H9 (cell line): ENCODE measurements at regions not wholly inside any gene's neighbourhood (a gene's known extent, or its start where the extent isn't known, plus 50 kb on each side); places are given as distances from the start of the nearest gene placed in this dataset.

Experiments used
- DNase-seq: peaks from one replicate; pipeline ENCODE4 v3.0.0-alpha.2; 2017
- H2AFZ ChIP-seq: one replicate; pipeline ENCODE4 v1.6.1; 2013; ENCODE audit warnings: mild to moderate bottlenecking, low read length, control low read depth, moderate library complexity
- H2AK5ac ChIP-seq: 2 replicates; pipeline ENCODE4 v1.6.1; 2013; ENCODE audit warnings: low read length, control low read depth, mixed read lengths; ENCODE audit not compliant: insufficient read length
- H2BK120ac ChIP-seq: one replicate; pipeline ENCODE4 v1.6.1; 2013; ENCODE audit warnings: low read depth, mild to moderate bottlenecking, low read length, control low read depth, inconsistent platforms; ENCODE audit not compliant: poor library complexity, severe bottlenecking
- H2BK12ac ChIP-seq: 2 replicates; pipeline ENCODE4 v1.6.1; 2013; ENCODE audit warnings: low read length, control low read depth, mixed read lengths, low read depth; ENCODE audit not compliant: insufficient read length
- H2BK15ac ChIP-seq: 2 replicates; pipeline ENCODE4 v1.6.1; 2013; ENCODE audit warnings: low read depth, low read length, control low read depth
- H2BK20ac ChIP-seq: one replicate; pipeline ENCODE4 v1.6.1; 2013; ENCODE audit warnings: low read depth, mild to moderate bottlenecking, low read length, control low read depth, inconsistent platforms; ENCODE audit not compliant: poor library complexity, severe bottlenecking
- H2BK5ac ChIP-seq: 2 replicates; pipeline ENCODE4 v1.6.1; 2013; ENCODE audit warnings: low read length, control low read depth, mixed read lengths; ENCODE audit not compliant: insufficient read length
- H3K14ac ChIP-seq: 2 replicates; pipeline ENCODE4 v1.6.1; 2013; ENCODE audit warnings: low read length, control low read depth; ENCODE audit not compliant: insufficient read depth
- H3K18ac ChIP-seq: 2 replicates; pipeline ENCODE4 v1.6.1; 2013; ENCODE audit warnings: low read depth, mild to moderate bottlenecking, mixed read lengths, low read length, control low read depth; ENCODE audit not compliant: insufficient read length
- H3K23ac ChIP-seq: 2 replicates; pipeline ENCODE4 v1.6.1; 2013; ENCODE audit warnings: low read length, control low read depth, mixed read lengths, low read depth; ENCODE audit not compliant: insufficient read length
- H3K23me2 ChIP-seq: 2 replicates; pipeline ENCODE4 v1.6.1; 2013; ENCODE audit warnings: low read depth, mild to moderate bottlenecking, mixed read lengths, low read length, control low read depth; ENCODE audit not compliant: insufficient read length, poor library complexity, severe bottlenecking
- H3K27ac ChIP-seq: 2 replicates; pipeline ENCODE4 v1.5.1; 2013; ENCODE audit warnings: low read length, control low read depth, mixed read lengths, low read depth; ENCODE audit not compliant: insufficient read length
- H3K27me3 ChIP-seq: 2 replicates; pipeline ENCODE4 v1.6.1; 2013; ENCODE audit warnings: low read length, control low read depth, inconsistent platforms; ENCODE audit not compliant: insufficient read depth
- H3K4ac ChIP-seq: 2 replicates; pipeline ENCODE4 v1.6.1; 2013; ENCODE audit warnings: low read depth, mild to moderate bottlenecking, control low read depth, inconsistent platforms, low read length, moderate library complexity
- H3K4me1 ChIP-seq: 2 replicates; pipeline ENCODE4 v1.6.1; 2013; ENCODE audit warnings: low read length, control low read depth, inconsistent platforms; ENCODE audit not compliant: insufficient read depth
- H3K4me2 ChIP-seq: 2 replicates; pipeline ENCODE4 v1.6.1; 2013; ENCODE audit warnings: low read length, control low read depth, mixed read lengths; ENCODE audit not compliant: insufficient read length, insufficient read depth
- H3K56ac ChIP-seq: 2 replicates; pipeline ENCODE4 v1.6.1; 2013; ENCODE audit warnings: low read depth, mild to moderate bottlenecking, mixed read lengths, low read length, control low read depth; ENCODE audit not compliant: insufficient read length
- H3K79me1 ChIP-seq: 2 replicates; pipeline ENCODE4 v1.6.1; 2013; ENCODE audit warnings: low read depth, mild to moderate bottlenecking, moderate library complexity, low read length, control low read depth, inconsistent platforms; ENCODE audit not compliant: insufficient read depth, poor library complexity, severe bottlenecking
- H3K79me2 ChIP-seq: 2 replicates; pipeline ENCODE4 v1.6.1; 2013; ENCODE audit warnings: low read length, control low read depth, inconsistent platforms; ENCODE audit not compliant: insufficient read depth
- H3K9ac ChIP-seq: 2 replicates; pipeline ENCODE4 v1.6.1; 2013; ENCODE audit warnings: low read length, control low read depth, mixed read lengths; ENCODE audit not compliant: insufficient read length; ENCODE audit errors: extremely low read depth
- H3K9me3 ChIP-seq: one replicate; pipeline ENCODE4 v1.6.1; 2013; ENCODE audit warnings: low read depth, low read length, inconsistent platforms; ENCODE audit not compliant: control insufficient read depth
- H3T11ph ChIP-seq: one replicate; pipeline ENCODE4 v1.6.1; 2013; ENCODE audit warnings: mild to moderate bottlenecking, low read length, control low read depth, inconsistent platforms
- H4K20me1 ChIP-seq: one replicate; pipeline ENCODE4 v1.6.1; 2013; ENCODE audit not compliant: control insufficient read depth, insufficient read length, insufficient read depth
- H4K5ac ChIP-seq: 2 replicates; pipeline ENCODE4 v1.6.1; 2013; ENCODE audit warnings: low read depth, mild to moderate bottlenecking, mixed read lengths, low read length, control low read depth; ENCODE audit not compliant: insufficient read length
- H4K8ac ChIP-seq: replicated peaks from 2 replicates; pipeline ENCODE4 v1.6.1; 2013; ENCODE audit warnings: low read length, control low read depth, mixed read lengths, low read depth; ENCODE audit not compliant: insufficient read length
- H4K91ac ChIP-seq: 2 replicates; pipeline ENCODE4 v1.6.1; 2013; ENCODE audit warnings: low read depth, mild to moderate bottlenecking, moderate library complexity, mixed read lengths, low read length, control low read depth; ENCODE audit not compliant: insufficient read length
- H3K27ac Mint-ChIP-seq, 3 experiments: 2 replicates in 2 of 3; 3 replicates in 1 of 3; pipeline ENCODE4 v1.8.0; 2020 to 2021; ENCODE audit warnings: mixed read lengths in 3 of 3, mild to moderate bottlenecking in 1 of 3, moderate library complexity in 1 of 3
- H3K27me3 Mint-ChIP-seq: 2 replicates; pipeline ENCODE4 v1.8.0; 2021; ENCODE audit warnings: low read depth, mild to moderate bottlenecking, moderate library complexity, mixed read lengths
- H3K36me3 Mint-ChIP-seq, 3 experiments: 2 replicates in 2 of 3; 3 replicates in 1 of 3; pipeline ENCODE4 v1.8.0; 2020 to 2021; ENCODE audit warnings: low read depth in 3 of 3, mixed read lengths in 3 of 3; ENCODE audit not compliant: insufficient read depth in 1 of 3
- H3K4me1 Mint-ChIP-seq, 2 experiments: 2 replicates each; pipeline ENCODE4 v1.8.0; 2020; ENCODE audit warnings: mixed read lengths in 2 of 2
- H3K4me3 Mint-ChIP-seq, 2 experiments: 2 replicates in 1 of 2; 3 replicates in 1 of 2; pipeline ENCODE4 v1.8.0; 2020 to 2021; ENCODE audit warnings: mild to moderate bottlenecking in 2 of 2, mixed read lengths in 2 of 2, moderate library complexity in 1 of 2
- H3K9me3 Mint-ChIP-seq, 2 experiments: 2 replicates in 1 of 2; 3 replicates in 1 of 2; pipeline ENCODE4 v1.8.0; 2020; ENCODE audit warnings: mild to moderate bottlenecking in 2 of 2, mixed read lengths in 2 of 2, moderate library complexity in 1 of 2
- WGBS: extraction: QIAGEN DNeasy Blood & Tissue Kit; methylation state at CpG from one replicate; pipeline ENCODE4 v1.1.7; 2013; ENCODE audit warnings: missing lambda C conversion rate, low lambda C conversion rate, mixed read lengths; ENCODE audit not compliant: insufficient read length; ENCODE audit errors: extremely low coverage; 5-methylcytosine and 5-hydroxymethylcytosine counted together
- TF ChIP-seq, protein P1 (sequence below): fragments of 200-600 bp; sonication (generic); conservative IDR thresholded peaks from 3 replicates; pipeline ENCODE4 v1.8.0; 2021; ENCODE audit warnings: antibody characterized with exemption, mild to moderate bottlenecking

- WGBS, result no CpG with 5 or more reads among the region's 14 CpGs
These were observed 205.3 kb upstream of the SYT4 start for GRCh38 chr18:43482600-43482999.

More at GRCh38 chr18:43482600-43482999, 205.3 kb upstream of the SYT4 start:
- Mint-ChIP-seq H3K9me3 (peaks cover 27 to 30% of the 10 kb centered on the region in 2 experiments), H3K4me3 (no peak overlapping the region), H3K27me3 (no peaks in the 10 kb centered on the region; the same call in 1 of the 2 replicates), H3K4me1 (no peaks in the 10 kb centered on the region), H3K36me3 (peaks cover 6 to 26% (median 18%) of the 10 kb centered on the region in 3 experiments), H3K27ac (no peak overlapping the region)
- Histone ChIP-seq H3K27me3 (no peaks in the 10 kb centered on the region; the same call in 1 of the 2 replicates), H4K5ac (no peak overlapping the region), H2BK120ac (no peak overlapping the region), H4K91ac (no peak overlapping the region), H3K4me2 (no peak overlapping the region), H3K27ac (no peak overlapping the region), H3K4ac (no peak overlapping the region), H3K14ac (no peak overlapping the region), H3K23me2 (no peaks in the 10 kb centered on the region), H3K9me3 (peaks cover 26% of the 10 kb centered on the region), H3K79me1 (no peaks in the 10 kb centered on the region), H3K79me2 (no peaks in the 10 kb centered on the region), H2BK12ac (no peak overlapping the region), H3K9ac (no peak overlapping the region), H2AFZ (no peak overlapping the region), H3K18ac (no peak overlapping the region), H2BK5ac (no peak overlapping the region), H3T11ph (no peak overlapping the region), H2AK5ac (no peak overlapping the region), H2BK15ac (no peak overlapping the region), H4K8ac (no peak overlapping the region), H3K56ac (no peak overlapping the region), H3K23ac (no peak overlapping the region), H4K20me1 (no peaks in the 10 kb centered on the region), H3K4me1 (no peaks in the 10 kb centered on the region), H2BK20ac (no peak overlapping the region)
- TF ChIP-seq, protein P1, sequence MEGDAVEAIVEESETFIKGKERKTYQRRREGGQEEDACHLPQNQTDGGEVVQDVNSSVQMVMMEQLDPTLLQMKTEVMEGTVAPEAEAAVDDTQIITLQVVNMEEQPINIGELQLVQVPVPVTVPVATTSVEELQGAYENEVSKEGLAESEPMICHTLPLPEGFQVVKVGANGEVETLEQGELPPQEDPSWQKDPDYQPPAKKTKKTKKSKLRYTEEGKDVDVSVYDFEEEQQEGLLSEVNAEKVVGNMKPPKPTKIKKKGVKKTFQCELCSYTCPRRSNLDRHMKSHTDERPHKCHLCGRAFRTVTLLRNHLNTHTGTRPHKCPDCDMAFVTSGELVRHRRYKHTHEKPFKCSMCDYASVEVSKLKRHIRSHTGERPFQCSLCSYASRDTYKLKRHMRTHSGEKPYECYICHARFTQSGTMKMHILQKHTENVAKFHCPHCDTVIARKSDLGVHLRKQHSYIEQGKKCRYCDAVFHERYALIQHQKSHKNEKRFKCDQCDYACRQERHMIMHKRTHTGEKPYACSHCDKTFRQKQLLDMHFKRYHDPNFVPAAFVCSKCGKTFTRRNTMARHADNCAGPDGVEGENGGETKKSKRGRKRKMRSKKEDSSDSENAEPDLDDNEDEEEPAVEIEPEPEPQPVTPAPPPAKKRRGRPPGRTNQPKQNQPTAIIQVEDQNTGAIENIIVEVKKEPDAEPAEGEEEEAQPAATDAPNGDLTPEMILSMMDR, result no peak
- no peak for DNase-seq
